ENCODE measurements at regions not wholly inside any gene's neighbourhood (a gene's known extent, or its start where the extent isn't known, plus 50 kb on each side); places are given as distances from the start of the nearest gene placed in this dataset.
"Not testable (repeated sequence)": the region's sequence is repeated elsewhere in the genome, so short reads cannot be mapped to it uniquely, and the experiment has no call there.

DNA sequence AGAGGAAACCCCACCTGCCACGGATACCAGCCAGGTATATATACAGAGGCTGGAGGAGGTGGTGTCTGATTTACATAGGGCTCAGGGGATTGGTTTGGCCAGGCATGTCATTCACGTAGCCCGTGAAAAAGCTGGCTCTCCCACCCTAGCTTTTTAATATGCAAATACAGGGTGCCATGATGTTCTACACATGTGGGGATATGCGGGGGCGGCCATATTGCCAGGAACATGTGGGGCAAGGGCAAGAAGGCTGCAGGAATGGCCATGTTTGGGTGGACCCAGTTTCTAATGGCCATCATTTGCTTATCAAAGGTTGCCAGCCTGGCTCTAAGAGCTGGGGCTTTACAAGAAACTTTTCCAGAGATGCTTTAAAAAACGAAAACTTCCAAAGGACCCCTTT, 131.5 kb upstream of the KIF5B start:
- intact Hi-C loops (cut with DNase I; ENCODE audit: low total_unique reads), result no loop called here
- Histone ChIP-seq H3K4me3 (no peak overlapping the region), H3K36me3 (no peaks in the 10 kb centered on the region), H3K27me3 (no peaks in the 10 kb centered on the region), H3K9me3 (no peaks in the 10 kb centered on the region), H3K4me1 (peaks cover 0 to 4% (median 2%) of the 10 kb centered on the region in 4 donors), H3K27ac (no peak overlapping the region)
- no peak for DNase-seq
- TF ChIP-seq, protein P1, sequence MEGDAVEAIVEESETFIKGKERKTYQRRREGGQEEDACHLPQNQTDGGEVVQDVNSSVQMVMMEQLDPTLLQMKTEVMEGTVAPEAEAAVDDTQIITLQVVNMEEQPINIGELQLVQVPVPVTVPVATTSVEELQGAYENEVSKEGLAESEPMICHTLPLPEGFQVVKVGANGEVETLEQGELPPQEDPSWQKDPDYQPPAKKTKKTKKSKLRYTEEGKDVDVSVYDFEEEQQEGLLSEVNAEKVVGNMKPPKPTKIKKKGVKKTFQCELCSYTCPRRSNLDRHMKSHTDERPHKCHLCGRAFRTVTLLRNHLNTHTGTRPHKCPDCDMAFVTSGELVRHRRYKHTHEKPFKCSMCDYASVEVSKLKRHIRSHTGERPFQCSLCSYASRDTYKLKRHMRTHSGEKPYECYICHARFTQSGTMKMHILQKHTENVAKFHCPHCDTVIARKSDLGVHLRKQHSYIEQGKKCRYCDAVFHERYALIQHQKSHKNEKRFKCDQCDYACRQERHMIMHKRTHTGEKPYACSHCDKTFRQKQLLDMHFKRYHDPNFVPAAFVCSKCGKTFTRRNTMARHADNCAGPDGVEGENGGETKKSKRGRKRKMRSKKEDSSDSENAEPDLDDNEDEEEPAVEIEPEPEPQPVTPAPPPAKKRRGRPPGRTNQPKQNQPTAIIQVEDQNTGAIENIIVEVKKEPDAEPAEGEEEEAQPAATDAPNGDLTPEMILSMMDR (IDR thresholded peaks at IDR 0.05), result no peak

- H3K4me1 ChIP-seq; H3K9me3 ChIP-seq; DNase-seq; H3K36me3 ChIP-seq; intact Hi-C loops (cut with DNase I; ENCODE audit: low total_unique reads); H3K27ac ChIP-seq; H3K27me3 ChIP-seq; H3K4me3 ChIP-seq: not testable (repeated sequence)
Measured at GRCh38 chr10:32183652-32184051, 127.4 kb upstream of the KIF5B start.

- intact Hi-C loops (cut with DNase I; ENCODE audit: low total_unique reads), result no loop called here
- no peaks in the 10 kb centered on the region for H3K27me3 ChIP-seq
- H3K27ac ChIP-seq, result no peak overlapping the region
- H3K36me3 ChIP-seq, result no peaks in the 10 kb centered on the region
- H3K4me1 ChIP-seq, result peaks cover 0 to 4% (median 0%) of the 10 kb centered on the region in 4 donors
- H3K9me3 ChIP-seq, result no peaks in the 10 kb centered on the region
- DNase-seq, result no peak
- H3K4me3 ChIP-seq, result no peak overlapping the region
- TF ChIP-seq, protein P1 (IDR thresholded peaks at IDR 0.05), result no peak
Measured at GRCh38 chr10:32182476-32182875, 126.3 kb upstream of the KIF5B start.

DNA sequence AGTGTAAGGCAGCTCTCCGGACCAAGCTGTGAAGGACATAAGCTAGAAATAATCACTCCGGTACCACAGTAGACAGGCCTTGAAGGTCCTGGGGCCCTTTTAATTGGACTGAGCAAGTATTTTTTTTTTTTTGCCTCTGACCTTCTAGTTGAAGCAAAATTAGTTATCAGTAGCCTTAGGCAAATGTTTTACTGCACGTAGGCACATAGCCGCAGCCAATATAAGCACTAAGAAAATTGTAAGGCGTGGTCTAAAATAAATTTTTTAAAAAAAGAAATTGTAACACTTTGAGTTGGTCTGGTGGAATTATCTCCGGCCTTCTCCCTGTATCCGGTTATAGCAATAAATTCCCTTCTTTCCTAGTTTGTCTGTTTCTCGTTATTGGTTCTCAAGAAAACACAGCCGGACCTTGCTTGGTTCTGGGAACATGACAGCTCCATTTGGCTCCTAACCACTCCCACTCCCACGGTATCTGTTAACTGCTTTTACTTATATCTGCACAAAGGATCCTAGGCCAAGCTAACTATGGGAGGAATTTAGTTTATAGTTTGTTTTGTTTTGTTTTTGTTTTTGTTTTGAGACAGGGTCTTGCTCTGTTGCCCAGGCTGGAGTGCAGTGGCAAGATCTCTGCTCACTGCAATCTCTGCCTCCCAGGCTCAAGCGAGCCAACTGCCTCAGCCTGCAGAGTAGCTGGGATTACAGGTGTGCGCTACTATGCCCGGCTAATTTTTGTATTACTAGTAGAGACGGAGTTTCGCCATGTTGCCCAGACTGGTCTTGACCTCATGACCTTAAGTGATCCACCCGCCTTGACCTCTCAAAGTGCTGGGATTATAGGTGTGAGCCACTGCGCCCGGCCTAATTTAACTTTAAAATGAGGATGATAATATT, 124.4 kb upstream of the KIF5B start:
- Histone ChIP-seq H3K4me3 (no peak overlapping the region), H3K27ac (peak overlapping the region; percentile 41 to 44), H3K9me3 (no peaks in the 10 kb centered on the region), H3K36me3 (no peaks in the 10 kb centered on the region), H3K4me1 (peaks cover 0 to 4% (median 0%) of the 10 kb centered on the region in 4 donors), H3K27me3 (no peaks in the 10 kb centered on the region)
- TF ChIP-seq, protein P1 (IDR thresholded peaks at IDR 0.05), result no peak
- intact Hi-C loops (cut with DNase I; ENCODE audit: low total_unique reads), result no loop called here
- DNase-seq, result peak in 1 of 2 donors; percentile 2

DNA sequence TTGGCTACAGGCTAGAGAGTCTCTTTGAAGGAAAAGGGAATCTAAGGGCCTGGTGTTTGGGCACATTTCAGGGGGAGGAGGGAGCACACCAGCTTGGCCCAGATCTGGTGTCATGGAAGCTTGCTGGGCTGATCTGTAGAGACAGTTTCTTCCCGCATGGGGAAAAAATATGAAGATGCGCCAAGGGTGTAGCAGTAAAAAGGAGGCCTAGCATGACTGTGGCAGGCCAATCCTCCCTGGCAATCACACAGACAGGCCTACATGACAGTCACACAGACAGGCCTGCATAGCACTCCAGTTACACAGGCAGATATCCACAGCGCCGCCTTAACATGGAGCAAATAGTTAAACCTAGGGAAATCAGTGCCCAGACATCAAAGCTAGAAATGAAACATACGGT, 123.6 kb upstream of the KIF5B start:
- no peak overlapping the region for H3K4me3 ChIP-seq
- TF ChIP-seq, protein P1 (IDR thresholded peaks at IDR 0.05), result no peak
- peak overlapping the region; percentile 41 to 44 for H3K27ac ChIP-seq
- no peaks in the 10 kb centered on the region for H3K27me3 ChIP-seq
- H3K9me3 ChIP-seq, result no peaks in the 10 kb centered on the region
- DNase-seq, result peak in 1 of 2 donors; percentile 38
- intact Hi-C loops (cut with DNase I; ENCODE audit: low total_unique reads), result no loop called here
- no peaks in the 10 kb centered on the region for H3K36me3 ChIP-seq
- peaks cover 0 to 4% (median 0%) of the 10 kb centered on the region in 4 donors for H3K4me1 ChIP-seq

GRCh38 chr10:32177594-32177993, 121.4 kb upstream of the KIF5B start:
- DNase-seq, result peak in 1 of 2 donors; percentile 40
- H3K27me3 ChIP-seq; H3K9me3 ChIP-seq; H3K36me3 ChIP-seq; H3K4me1 ChIP-seq; intact Hi-C loops (cut with DNase I; ENCODE audit: low total_unique reads); H3K4me3 ChIP-seq; H3K27ac ChIP-seq: not testable (repeated sequence)

Measured in tibial artery (tissue), 4 donors.